Suppressor macrophage treated with lipopolysaccharide for 1 hour (primary cell): ENCODE measurements at regions not wholly inside any gene's neighbourhood (a gene's known extent, or its start where the extent isn't known, plus 50 kb on each side); places are given as distances from the start of the nearest gene placed in this dataset.
A peak's percentile ranks its signal among the peaks of the same experiment; 100 is the strongest.
"Not testable (repeated sequence)": the region's sequence is repeated elsewhere in the genome, so short reads cannot be mapped to it uniquely, and the experiment has no call there.

Source experiments
- DNase-seq, 3 donors: peaks; one replicate each; pipeline ENCODE4 v3.0.0-alpha.2; 2020 to 2022

GRCh38 chr2:201568217-201568820 is 75.0 kb downstream of the TMEM237 start:
- no peak for DNase-seq

GRCh38 chr2:201559067-201559710 is 84.1 kb downstream of the TMEM237 start:
- DNase-seq: no peak

DNA sequence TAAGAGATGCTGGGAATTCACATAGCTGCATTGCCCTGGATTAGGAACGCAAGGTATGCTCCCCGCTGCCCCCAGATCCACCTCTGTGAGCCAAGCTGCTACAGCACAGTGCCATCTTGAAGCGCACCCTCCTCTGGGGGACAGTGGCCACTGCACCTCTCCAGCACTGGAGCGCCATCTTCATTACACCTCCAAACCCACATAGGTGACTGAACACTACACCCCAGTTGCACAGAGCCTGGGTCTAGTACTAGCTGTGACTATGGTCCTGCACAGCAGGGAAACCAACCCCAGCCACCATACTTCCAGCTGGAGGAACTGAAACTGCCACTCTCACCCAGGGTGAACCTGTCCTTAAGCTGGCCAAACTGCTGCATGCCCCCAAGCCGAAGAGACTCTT is 84.6 kb downstream of the TMEM237 start:
- no peak for DNase-seq

DNA sequence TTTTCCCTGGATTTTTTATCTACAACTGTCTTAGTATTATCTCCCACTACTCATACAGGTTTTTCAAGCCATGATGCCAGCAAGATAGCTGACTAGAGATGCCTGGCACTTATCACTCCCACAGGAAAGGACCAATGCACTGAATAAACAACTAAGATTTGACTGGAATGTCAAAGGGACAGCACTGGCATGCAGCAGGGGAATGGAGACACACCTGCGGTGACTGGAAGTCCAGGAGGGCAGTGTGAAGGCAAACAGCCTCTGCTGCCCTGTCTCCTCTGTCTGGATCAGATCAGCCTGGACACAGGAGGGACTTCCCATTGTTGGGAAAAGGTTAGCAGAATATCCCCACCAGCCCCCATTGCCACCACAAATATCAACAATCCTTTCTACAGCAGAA is 85.1 kb downstream of the TMEM237 start:
- DNase-seq: no peak

GRCh38 chr2:201551901-201552300 is 91.4 kb downstream of the TMEM237 start:
- DNase-seq: no peak

DNA sequence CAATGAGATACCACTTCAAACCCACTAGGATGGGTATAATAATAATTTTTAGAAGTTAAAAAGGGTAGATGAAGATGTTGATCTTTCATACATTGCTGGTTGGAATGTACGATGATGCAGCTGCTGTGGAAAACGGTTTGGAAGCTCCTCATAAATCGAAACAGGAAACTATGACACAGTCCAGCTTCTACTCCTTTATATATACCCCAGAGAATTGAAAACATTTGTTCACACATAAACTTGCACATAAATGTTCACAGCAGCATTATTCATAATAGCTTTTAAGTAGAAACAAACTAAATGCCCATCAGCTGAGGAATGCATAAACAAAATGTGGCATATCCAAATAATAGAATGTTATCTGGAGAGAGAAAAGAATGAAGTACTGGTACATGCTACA is 95.0 kb downstream of the STRADB start:
- no peak for DNase-seq

DNA sequence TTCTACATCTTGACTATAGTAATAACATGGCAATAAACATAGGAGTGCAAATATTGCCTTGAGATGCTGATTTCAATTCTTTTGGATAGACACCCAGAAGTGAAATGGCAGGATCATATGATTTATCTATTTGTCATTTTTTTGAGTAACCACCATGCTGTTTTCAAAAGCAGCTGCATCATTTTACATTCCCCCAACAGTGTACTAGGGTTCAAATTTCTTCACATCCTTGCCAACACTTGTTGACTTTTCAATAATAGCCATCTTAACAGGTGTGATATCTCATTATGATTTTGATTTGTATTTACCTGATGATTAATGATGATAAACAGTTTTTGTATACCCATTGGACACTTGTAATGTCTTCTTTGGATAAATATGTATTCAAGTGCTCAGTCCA is 90.8 kb downstream of the STRADB start:
- no peak for DNase-seq

- DNase-seq: not testable (repeated sequence)
These were observed 87.7 kb downstream of the STRADB start for GRCh38 chr2:201539271-201539670.

DNA sequence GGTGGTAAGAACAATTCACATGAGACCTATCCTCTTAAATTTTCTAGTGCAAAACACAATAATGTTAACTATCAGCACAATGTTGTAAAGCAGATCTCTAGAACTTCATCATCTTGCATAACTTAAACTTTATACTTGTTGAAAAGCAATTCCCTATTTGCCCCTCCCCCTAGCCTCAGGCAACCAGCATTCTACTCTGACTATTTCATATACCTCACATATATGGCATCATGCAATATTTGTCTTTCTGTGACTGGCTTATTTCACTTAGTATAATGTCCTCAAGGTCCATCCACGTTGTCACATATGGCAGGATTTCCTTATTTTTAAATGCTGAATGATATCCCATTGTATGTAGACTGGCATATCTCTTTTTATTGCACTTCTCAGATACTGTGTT is 86.5 kb downstream of the STRADB start:
- no peak for DNase-seq

DNA sequence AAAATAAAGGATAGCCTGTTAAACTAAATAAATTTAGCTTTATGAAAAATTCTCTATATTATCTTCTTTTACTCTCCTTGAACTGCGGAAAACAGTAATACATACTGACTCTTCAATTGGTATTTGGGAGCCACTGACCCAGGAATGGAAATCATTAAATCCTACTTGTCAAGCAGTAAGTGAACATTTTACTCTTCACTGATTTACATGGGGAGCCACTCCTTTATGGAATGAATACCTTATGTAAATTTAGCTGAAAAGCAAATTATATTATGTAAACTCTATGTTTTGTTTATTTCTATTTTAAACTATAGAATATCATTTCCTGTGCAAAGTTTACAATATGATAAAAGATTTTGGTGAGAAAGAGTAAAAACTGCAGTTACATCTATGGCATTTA is 85.2 kb downstream of the STRADB start:
- no peak for DNase-seq

GRCh38 chr2:201536046-201536445 is 84.5 kb downstream of the STRADB start:
- no peak for DNase-seq

- peak in 1 of 3 donors; percentile 2 for DNase-seq
These were observed 81.3 kb downstream of the STRADB start for GRCh38 chr2:201532686-201533304.
